ENCODE measurements at regions not wholly inside any gene's neighbourhood (a gene's known extent, or its start where the extent isn't known, plus 50 kb on each side); places are given as distances from the start of the nearest gene placed in this dataset.

- no peak for DNase-seq (ENCODE audit: low read depth)
- no peak for TF ChIP-seq CTCF (IDR thresholded peaks at IDR 0.05; ENCODE audit: insufficient read depth, low read length)
Observed at GRCh38 chr12:116628989-116629388, 69.8 kb downstream of the MAP1LC3B2 start.

GRCh38 chr12:116628450-116628793 is 69.2 kb downstream of the MAP1LC3B2 start:
- H3K4me3 ChIP-seq (ENCODE audit: low read depth, low read length) = no peak overlapping the region
- TF ChIP-seq CTCF (IDR thresholded peaks at IDR 0.05; ENCODE audit: insufficient read depth, low read length) = no peak
- DNase-seq (ENCODE audit: low read depth) = no peak

More at GRCh38 chr12:116628989-116629388, 69.8 kb downstream of the MAP1LC3B2 start:
- H3K4me3 ChIP-seq (ENCODE audit: low read depth, low read length) = no peak overlapping the region
